Keratinocyte (primary cell): ENCODE measurements at regions not wholly inside any gene's neighbourhood (a gene's known extent, or its start where the extent isn't known, plus 50 kb on each side); places are given as distances from the start of the nearest gene placed in this dataset.

Source experiments
- DNase-seq: peaks from one replicate; pipeline ENCODE4 v3.0.0-alpha.2; 2011; ENCODE audit warnings: low read depth, missing footprints, low spot score
- FAIRE-seq: peaks from 2 replicates; lab custom pipeline; 2011; peaks lifted over from hg19 to GRCh38; lab: Jason Lieb, UNC
- H2AFZ ChIP-seq: 2 replicates; pipeline ENCODE4 v1.6.0; 2012; ENCODE audit warnings: low read length, control low read depth, inconsistent platforms; ENCODE audit not compliant: control insufficient read depth
- H3K27ac ChIP-seq: 2 replicates; pipeline ENCODE4 v1.5.1; 2011; ENCODE audit warnings: low read length; ENCODE audit not compliant: control insufficient read depth, insufficient read depth
- H3K27me3 ChIP-seq: 3 replicates; pipeline ENCODE4 v1.6.0; 2011; ENCODE audit warnings: low read length; ENCODE audit not compliant: control insufficient read depth, insufficient read depth; ENCODE audit errors: extremely low read depth
- H3K36me3 ChIP-seq, 2 experiments: 2 replicates in 1 of 2; 3 replicates in 1 of 2; pipeline ENCODE4 v1.5.1; 2011; ENCODE audit warnings: low read length in 2 of 2, mild to moderate bottlenecking in 1 of 2; ENCODE audit not compliant: control insufficient read depth in 2 of 2, insufficient read depth in 2 of 2; ENCODE audit errors: extremely low read depth in 1 of 2
- H3K4me1 ChIP-seq: 3 replicates; pipeline ENCODE4 v1.5.1; 2011; ENCODE audit warnings: low read length; ENCODE audit not compliant: control insufficient read depth, insufficient read depth; ENCODE audit errors: extremely low read depth
- H3K4me2 ChIP-seq: 3 replicates; pipeline ENCODE4 v1.6.0; 2011; ENCODE audit warnings: low read depth, low read length; ENCODE audit not compliant: control insufficient read depth, insufficient read depth; ENCODE audit errors: extremely low read depth
- H3K4me3 ChIP-seq, 3 experiments: fragments of 200-600 bp in 1 of 3; sonication (generic) in 1 of 3; 2 replicates in 2 of 3; 3 replicates in 1 of 3; pipeline ENCODE4 v1.5.1; 2011 to 2016; ENCODE audit warnings: low read length in 3 of 3, mild to moderate bottlenecking in 3 of 3, control low read depth in 2 of 3, inconsistent platforms in 1 of 3, low read depth in 1 of 3, mixed read lengths in 1 of 3, mixed run types in 1 of 3, moderate library complexity in 1 of 3; ENCODE audit not compliant: control insufficient read depth in 2 of 3, insufficient read depth in 2 of 3; ENCODE audit errors: extremely low read depth in 1 of 3
- H3K79me2 ChIP-seq: 2 replicates; pipeline ENCODE4 v1.6.0; 2012; ENCODE audit warnings: low read length; ENCODE audit not compliant: control insufficient read depth, insufficient read depth
- H3K9ac ChIP-seq: 3 replicates; pipeline ENCODE4 v1.6.0; 2011; ENCODE audit warnings: low read length; ENCODE audit not compliant: control insufficient read depth, insufficient read depth; ENCODE audit errors: extremely low read depth
- H3K9me1 ChIP-seq: 3 replicates; pipeline ENCODE4 v1.6.0; 2011; ENCODE audit warnings: low read length; ENCODE audit not compliant: control insufficient read depth, insufficient read depth; ENCODE audit errors: extremely low read depth
- H3K9me3 ChIP-seq: 2 replicates; pipeline ENCODE4 v1.5.1; 2012; ENCODE audit warnings: low read depth, low read length; ENCODE audit not compliant: control insufficient read depth
- H4K20me1 ChIP-seq: 3 replicates; pipeline ENCODE4 v1.6.0; 2011; ENCODE audit warnings: low read length; ENCODE audit not compliant: control insufficient read depth, insufficient read depth; ENCODE audit errors: extremely low read depth
- CTCF ChIP-seq, 3 experiments: IDR thresholded peaks in 1 of 3; conservative IDR thresholded peaks in 1 of 3; optimal IDR thresholded peaks in 1 of 3; 2 replicates in 2 of 3; 3 replicates in 1 of 3; pipeline versions ENCODE3 to v1.5.1; 2011; ENCODE audit warnings: low read length in 3 of 3, mild to moderate bottlenecking in 3 of 3, moderate library complexity in 2 of 3, control low read depth in 1 of 3, inconsistent platforms in 1 of 3; ENCODE audit not compliant: insufficient read depth in 2 of 3; ENCODE audit errors: extremely low read depth in 1 of 3
- EZH2 ChIP-seq: IDR thresholded peaks from one replicate; pipeline ENCODE4 v1.6.1; 2012; ENCODE audit warnings: inconsistent platforms, mild to moderate bottlenecking, low read length, moderate library complexity
- dilution Hi-C: fragments of 300-500 bp; cut with MboI; formaldehyde crosslinking; loops from one replicate; pipeline ENCODE4 v1.7.0; 2020; ENCODE audit warnings: low sequenced_read_pairs; ENCODE audit not compliant: extremely low pct_ligation_motif_present

GRCh38 chr22:48240148-48240934 lies 1477.9 kb downstream of the TBC1D22A start:
- DNase-seq, result no peak
- H3K79me2 ChIP-seq, result no peaks in the 10 kb centered on the region
- dilution Hi-C loops, result no loop called here
- no peak for FAIRE-seq
- no peak overlapping the region for H3K4me3 ChIP-seq
- H3K9ac ChIP-seq, result no peak overlapping the region
- no peaks in the 10 kb centered on the region for H3K9me1 ChIP-seq
- H3K36me3 ChIP-seq, result no peaks in the 10 kb centered on the region
- H3K4me2 ChIP-seq, result no peak overlapping the region
- no peaks in the 10 kb centered on the region for H4K20me1 ChIP-seq
- no peak overlapping the region for H2AFZ ChIP-seq
- no peaks in the 10 kb centered on the region for H3K4me1 ChIP-seq
- peaks cover 20% of the 10 kb centered on the region for H3K9me3 ChIP-seq
- no peaks in the 10 kb centered on the region for H3K27me3 ChIP-seq
- TF ChIP-seq CTCF (optimal IDR thresholded peaks at IDR 0.05 in 1 of 3, IDR thresholded peaks at IDR 0.05 in 1 of 3, conservative IDR thresholded peaks at IDR 0.05 in 1 of 3; ENCODE audit: extremely low read depth in 1 of 3, insufficient read depth in 2 of 3, low read length in 3 of 3) (no peak), EZH2 (no peak)
- no peak overlapping the region for H3K27ac ChIP-seq

- no peaks in the 10 kb centered on the region for H3K4me1 ChIP-seq
- no peaks in the 10 kb centered on the region for H3K79me2 ChIP-seq
- no peak overlapping the region for H3K9ac ChIP-seq
- H3K4me3 ChIP-seq, result no peak overlapping the region
- no peaks in the 10 kb centered on the region for H3K27me3 ChIP-seq
- H4K20me1 ChIP-seq, result no peaks in the 10 kb centered on the region
- H3K9me3 ChIP-seq, result peaks cover 17% of the 10 kb centered on the region
- FAIRE-seq (no peak), DNase-seq (no peak)
- no peak overlapping the region for H3K4me2 ChIP-seq
- no peak for TF ChIP-seq EZH2
- no peak for TF ChIP-seq CTCF (optimal IDR thresholded peaks at IDR 0.05 in 1 of 3, IDR thresholded peaks at IDR 0.05 in 1 of 3, conservative IDR thresholded peaks at IDR 0.05 in 1 of 3; ENCODE audit: extremely low read depth in 1 of 3, insufficient read depth in 2 of 3, low read length in 3 of 3)
- no peaks in the 10 kb centered on the region for H3K36me3 ChIP-seq
- H3K27ac ChIP-seq, result no peak overlapping the region
- dilution Hi-C loops, result no loop called here
- H2AFZ ChIP-seq, result no peak overlapping the region
- no peaks in the 10 kb centered on the region for H3K9me1 ChIP-seq
These were observed 1477.2 kb downstream of the TBC1D22A start for GRCh38 chr22:48239461-48240147.
